HG03432 (cell line): ENCODE measurements at regions not wholly inside any gene's neighbourhood (a gene's known extent, or its start where the extent isn't known, plus 50 kb on each side); places are given as distances from the start of the nearest gene placed in this dataset.

Source experiments
- ATAC-seq: cut with Tn5 transposase; IDR thresholded peaks from one replicate; pipeline ENCODE4 v1.9.1; 2021; ENCODE audit warnings: mild to moderate bottlenecking, moderate library complexity; ENCODE audit not compliant: unreplicated experiment

GRCh38 chrX:122501652-122502051 lies 682.4 kb upstream of the GRIA3 start:
- ATAC-seq, result no peak

GRCh38 chrX:122504026-122504425 lies 680.1 kb upstream of the GRIA3 start:
- no peak for ATAC-seq

- ATAC-seq, result no peak
Measured at GRCh38 chrX:122512561-122513072, 671.5 kb upstream of the GRIA3 start.

DNA sequence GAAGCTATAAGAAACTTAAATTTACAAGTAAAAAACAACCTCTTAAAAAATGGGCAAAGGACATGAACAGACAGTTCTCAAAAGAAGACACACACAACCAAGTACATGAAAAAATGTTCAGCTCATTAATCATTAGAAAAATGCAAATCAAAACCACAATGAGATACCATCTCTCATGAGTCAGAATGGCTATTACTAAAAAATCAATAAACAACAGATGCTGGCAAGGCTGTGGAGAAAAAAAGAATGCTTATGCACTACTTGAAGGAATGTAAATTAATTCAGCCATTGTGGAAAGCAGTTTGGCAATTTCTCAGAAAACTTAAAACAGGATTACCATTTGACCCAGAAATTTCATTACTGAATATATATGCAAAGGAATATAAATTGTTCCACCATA lies 666.3 kb upstream of the GRIA3 start:
- no peak for ATAC-seq

- ATAC-seq, result no peak
Measured at GRCh38 chrX:122545778-122546177, 638.3 kb upstream of the GRIA3 start.

DNA sequence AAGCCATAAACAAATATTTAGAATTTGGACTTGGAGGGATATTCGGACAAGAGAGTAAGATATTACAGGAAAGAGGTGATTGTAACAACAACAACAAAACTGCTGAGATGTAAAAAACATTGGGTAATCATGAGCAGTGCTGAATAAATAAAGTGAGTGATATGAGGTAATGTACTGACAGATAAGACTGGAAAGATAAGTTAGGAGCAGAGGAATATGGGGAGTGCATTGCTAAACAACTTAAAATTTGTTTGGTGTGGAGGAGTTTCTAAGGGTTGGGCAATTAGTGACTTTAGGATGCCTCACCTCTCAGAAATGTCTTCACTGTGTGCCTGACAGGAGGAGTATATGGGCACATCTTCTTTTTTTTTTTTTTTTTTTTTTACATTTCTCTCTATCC lies 637.8 kb upstream of the GRIA3 start:
- ATAC-seq, result no peak

- ATAC-seq, result no peak
Measured at GRCh38 chrX:122552286-122552800, 631.7 kb upstream of the GRIA3 start.

DNA sequence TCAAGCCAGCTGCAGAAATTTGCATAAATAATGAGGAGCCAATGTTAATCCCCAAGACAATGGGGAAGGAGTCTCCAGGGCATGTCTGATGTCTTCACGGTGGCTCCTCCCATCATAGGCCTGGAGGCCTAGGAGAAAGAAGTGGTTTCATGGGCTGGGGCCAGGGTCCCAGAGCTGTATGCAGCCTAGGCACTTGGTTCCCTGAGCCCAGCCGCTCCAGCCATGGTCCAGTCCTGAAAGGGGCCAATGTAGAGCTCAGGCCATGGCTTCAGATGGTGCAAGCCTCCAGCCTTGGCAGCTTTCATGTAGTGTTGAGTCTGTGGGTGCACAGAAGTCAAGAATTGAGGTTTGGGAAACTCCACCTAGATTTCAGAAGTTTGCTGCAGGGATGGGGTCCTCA lies 628.2 kb upstream of the GRIA3 start:
- no peak for ATAC-seq

GRCh38 chrX:122565952-122566351 lies 618.1 kb upstream of the GRIA3 start:
- no peak for ATAC-seq

GRCh38 chrX:122566401-122566800 lies 617.7 kb upstream of the GRIA3 start:
- ATAC-seq, result no peak

GRCh38 chrX:122567911-122568310 lies 616.2 kb upstream of the GRIA3 start:
- ATAC-seq, result no peak

- ATAC-seq, result no peak
Measured at GRCh38 chrX:122572461-122572860, 611.6 kb upstream of the GRIA3 start.

- no peak for ATAC-seq
Measured at GRCh38 chrX:122579036-122579435, 605.0 kb upstream of the GRIA3 start.

DNA sequence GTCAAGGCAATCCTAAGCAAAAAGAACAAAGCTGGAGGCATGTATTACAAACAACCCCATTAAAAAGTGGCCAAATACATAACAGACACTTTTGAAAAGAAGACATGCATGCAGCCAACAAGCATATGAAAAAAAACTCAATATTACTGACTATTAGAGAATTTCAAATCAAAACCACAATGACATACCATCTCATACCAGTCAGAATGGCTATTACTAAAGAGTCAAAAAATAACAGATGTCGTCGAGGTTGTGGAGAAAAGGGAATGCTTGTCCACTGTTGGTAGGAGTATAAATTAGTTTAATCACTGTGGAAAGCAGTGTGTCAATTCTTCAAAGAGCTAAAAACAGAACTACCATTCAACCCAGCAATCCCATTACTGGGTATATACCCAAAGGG lies 604.6 kb upstream of the GRIA3 start:
- ATAC-seq, result no peak

GRCh38 chrX:122582280-122582974 lies 601.7 kb upstream of the GRIA3 start:
- no peak for ATAC-seq

DNA sequence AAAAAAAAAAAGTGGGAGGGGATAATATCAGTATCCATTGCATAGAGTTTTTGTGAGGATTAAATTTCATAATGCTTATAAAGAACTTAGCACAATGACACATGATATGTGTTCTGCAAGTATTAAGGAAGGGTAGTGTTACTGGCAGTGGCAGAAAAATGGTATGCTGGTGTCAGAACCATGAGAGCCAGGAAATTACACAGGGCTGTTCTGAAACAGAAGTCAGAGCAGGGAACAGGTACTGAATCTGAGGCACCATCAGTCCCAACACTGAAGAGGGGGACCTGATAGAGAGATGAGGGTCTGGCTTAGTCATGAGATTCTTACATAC lies 601.1 kb upstream of the GRIA3 start:
- ATAC-seq, result no peak

- ATAC-seq, result no peak
Measured at GRCh38 chrX:122583551-122583950, 600.5 kb upstream of the GRIA3 start.

DNA sequence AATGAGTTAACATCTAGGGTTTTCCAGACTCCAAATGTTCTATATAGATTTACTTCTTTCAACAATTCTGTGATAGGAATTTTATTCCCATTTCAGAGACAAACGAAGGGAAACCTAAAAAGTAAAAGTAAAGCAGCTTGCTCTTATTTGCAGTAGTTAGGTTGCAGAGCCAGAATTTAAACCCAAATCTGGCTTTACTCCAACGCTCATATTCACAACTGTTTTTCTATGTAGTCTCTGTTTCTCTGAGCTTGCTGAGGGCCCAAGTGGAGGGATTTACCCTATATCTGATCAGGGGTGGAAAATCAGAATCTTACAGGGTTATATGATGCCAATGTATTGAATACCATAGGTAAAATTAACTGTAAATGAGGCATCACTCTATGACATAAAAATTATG lies 599.1 kb upstream of the GRIA3 start:
- ATAC-seq, result no peak

DNA sequence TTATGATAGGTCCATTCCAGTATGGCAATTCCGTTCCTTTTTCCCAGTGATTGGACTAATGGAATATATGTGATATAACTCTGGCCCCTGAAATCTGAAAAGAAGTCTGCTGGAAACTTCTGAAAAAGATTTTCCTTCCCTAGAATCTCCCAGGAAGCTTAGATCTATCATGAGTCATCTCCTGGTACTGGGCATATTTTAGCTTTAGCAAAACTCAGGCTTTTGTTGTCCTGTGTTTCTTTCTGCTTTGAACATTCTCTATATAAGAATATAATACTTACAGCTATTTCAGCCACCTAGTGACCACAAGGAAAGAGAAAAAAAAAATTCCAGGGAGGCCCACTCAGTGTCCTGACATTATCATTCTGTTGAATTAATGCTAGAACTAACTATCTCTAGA lies 597.2 kb upstream of the GRIA3 start:
- ATAC-seq, result no peak

DNA sequence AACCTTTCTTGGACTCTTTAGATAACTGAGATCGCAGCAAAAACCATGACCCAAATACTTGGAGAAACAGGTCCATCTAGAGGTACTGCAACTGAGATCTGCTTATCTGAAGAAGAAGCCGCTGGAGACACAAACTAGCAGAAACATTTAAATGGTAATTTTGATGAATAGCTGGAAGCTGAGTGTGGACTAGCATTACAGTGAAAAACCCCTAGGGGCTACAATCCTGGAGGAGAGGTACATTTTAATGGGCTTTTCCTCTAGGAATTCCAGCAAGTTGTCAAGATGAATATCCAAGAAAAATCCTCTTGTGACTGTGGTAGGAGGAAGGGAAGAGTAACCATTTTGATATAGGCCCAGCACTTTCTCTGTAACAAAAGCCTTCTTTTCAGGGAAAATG lies 592.5 kb upstream of the GRIA3 start:
- ATAC-seq, result no peak

DNA sequence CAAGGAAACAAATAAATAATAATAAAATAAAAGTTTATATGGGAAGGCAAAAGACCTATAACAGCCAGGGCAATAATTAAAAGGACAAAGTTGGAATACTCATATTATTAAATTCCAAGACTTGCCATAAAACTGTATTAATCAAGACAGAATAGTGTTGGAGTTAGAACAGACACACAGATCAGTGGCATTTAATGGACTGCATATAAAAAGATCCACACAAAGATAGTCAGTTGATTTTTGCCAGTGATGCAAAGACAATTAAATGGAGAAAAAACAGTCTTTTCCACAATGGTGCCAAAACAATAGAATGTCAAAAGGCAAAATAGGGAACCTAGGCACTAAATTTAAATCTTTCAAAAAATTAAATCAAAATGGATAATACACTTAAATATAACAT lies 587.1 kb upstream of the GRIA3 start:
- no peak for ATAC-seq

DNA sequence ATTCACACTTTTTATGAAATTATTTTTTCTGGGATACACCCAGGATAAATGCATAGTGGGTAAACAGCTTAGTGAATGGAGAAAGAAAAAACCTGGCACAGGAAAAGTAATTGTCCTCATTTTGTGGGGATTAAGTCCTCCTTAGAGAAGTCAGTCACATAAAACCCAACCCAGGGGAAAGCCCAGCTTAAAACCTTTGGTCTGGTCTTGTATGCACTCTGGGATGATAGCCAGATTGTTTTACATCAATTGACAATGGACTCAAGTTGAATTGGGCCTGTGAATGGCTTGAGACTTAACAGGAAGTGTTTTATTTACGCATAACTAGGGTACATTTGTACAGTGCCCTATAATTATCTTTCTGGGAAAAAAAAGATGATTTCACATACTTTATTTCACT lies 561.3 kb upstream of the GRIA3 start:
- no peak for ATAC-seq

DNA sequence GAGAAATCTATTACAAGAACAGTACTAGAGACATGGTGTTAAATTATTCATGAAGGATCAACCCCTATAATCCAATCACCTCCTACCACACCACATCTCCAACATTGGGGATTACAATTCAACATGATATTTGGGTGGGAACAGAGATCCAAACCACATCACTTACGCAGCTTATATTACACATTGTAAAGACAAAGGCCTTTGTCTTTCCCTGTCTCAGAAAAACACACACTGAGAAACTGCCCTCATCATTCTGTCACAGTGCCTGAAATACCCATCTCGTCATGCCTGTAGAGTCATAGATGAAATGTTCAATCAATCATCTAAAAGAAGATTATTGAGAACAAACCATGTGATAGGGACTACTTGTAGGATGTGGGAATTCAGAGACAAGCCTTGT lies 558.8 kb upstream of the GRIA3 start:
- no peak for ATAC-seq
